AG09309 (cell line): ENCODE measurements at regions not wholly inside any gene's neighbourhood (a gene's known extent, or its start where the extent isn't known, plus 50 kb on each side); places are given as distances from the start of the nearest gene placed in this dataset.
"Not testable (repeated sequence)": the region's sequence is repeated elsewhere in the genome, so short reads cannot be mapped to it uniquely, and the experiment has no call there.

Experiments
- DNase-seq: peaks from one replicate; pipeline ENCODE4 v3.0.0-alpha.2; 2010; ENCODE audit warnings: low read depth
- H3K4me3 ChIP-seq: 2 replicates; pipeline ENCODE4 v1.5.1; 2011; ENCODE audit warnings: mild to moderate bottlenecking, low read depth, low read length, moderate library complexity; ENCODE audit not compliant: control insufficient read depth
- CTCF ChIP-seq: IDR thresholded peaks from 2 replicates; pipeline ENCODE4 v1.5.1; 2011; ENCODE audit warnings: mild to moderate bottlenecking, low read depth, low read length, inconsistent platforms; ENCODE audit not compliant: insufficient read depth, control insufficient read depth; ENCODE audit errors: missing control alignments

GRCh38 chr5:125981016-125981415 lies 442.2 kb upstream of the GRAMD2B start:
- H3K4me3 ChIP-seq, result no peak overlapping the region
- DNase-seq, result no peak
- no peak for TF ChIP-seq CTCF

- no peak overlapping the region for H3K4me3 ChIP-seq
- no peak for DNase-seq
- TF ChIP-seq CTCF, result peak; percentile 14
Observed at GRCh38 chr5:125987677-125988255, 435.4 kb upstream of the GRAMD2B start.

GRCh38 chr5:125992050-125992449 lies 431.2 kb upstream of the GRAMD2B start:
- TF ChIP-seq CTCF, result no peak
- DNase-seq, result no peak
- no peak overlapping the region for H3K4me3 ChIP-seq

GRCh38 chr5:125999271-126000030 lies 423.8 kb upstream of the GRAMD2B start:
- not testable (repeated sequence) for DNase-seq

GRCh38 chr5:126000507-126000906 lies 422.7 kb upstream of the GRAMD2B start:
- no peak for TF ChIP-seq CTCF
- no peak overlapping the region for H3K4me3 ChIP-seq
- DNase-seq, result no peak

More at GRCh38 chr5:125999271-126000030, 423.8 kb upstream of the GRAMD2B start:
- not testable (repeated sequence) for H3K4me3 ChIP-seq

- no peak for TF ChIP-seq CTCF
- H3K4me3 ChIP-seq, result no peak overlapping the region
- peak; percentile 83 for DNase-seq
Observed at GRCh38 chr5:126002222-126002897, 420.8 kb upstream of the GRAMD2B start.

- DNase-seq, result peak; percentile 54
- no peak overlapping the region for H3K4me3 ChIP-seq
- no peak for TF ChIP-seq CTCF
Observed at GRCh38 chr5:126003309-126003708, 419.9 kb upstream of the GRAMD2B start.
